ENCODE measurements at regions not wholly inside any gene's neighbourhood (a gene's known extent, or its start where the extent isn't known, plus 50 kb on each side); places are given as distances from the start of the nearest gene placed in this dataset.

DNA sequence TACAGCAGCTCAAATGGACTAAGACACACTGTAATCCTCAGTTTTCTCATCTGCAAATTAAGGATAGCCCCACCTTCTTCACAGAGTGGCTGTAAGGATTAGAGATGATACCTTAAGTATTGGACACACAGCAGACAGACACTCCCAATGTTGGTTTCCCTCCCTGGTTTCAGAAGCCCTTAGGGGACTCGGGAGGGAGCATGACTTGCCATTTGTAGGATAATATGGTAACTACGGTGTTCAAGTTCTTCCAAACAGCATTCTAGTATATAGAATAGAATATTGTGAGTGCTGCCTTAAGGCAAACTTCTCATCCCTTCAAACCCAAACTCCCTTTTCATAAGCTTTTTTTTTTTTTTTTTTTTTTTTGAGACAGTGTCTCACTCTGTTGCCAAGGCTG, 101.9 kb downstream of the COPRS start:
- H3K4me1 ChIP-seq (ENCODE audit: control insufficient read depth in 1 of 2, insufficient read depth in 2 of 2, low read length in 2 of 2), result peaks cover 8 to 11% of the 10 kb centered on the region in 2 experiments
- H3K14ac ChIP-seq (ENCODE audit: low read length), result no peak overlapping the region
- no peak overlapping the region for H3K27ac ChIP-seq (ENCODE audit: low read depth, low read length)
- H3K79me2 ChIP-seq (ENCODE audit: control insufficient read depth, insufficient read depth, low read length, poor library complexity), result no peaks in the 10 kb centered on the region
- no peak overlapping the region for H3K9ac ChIP-seq (ENCODE audit: low read length)
- H3K4ac ChIP-seq (ENCODE audit: low read depth, low read length), result no peak overlapping the region
- no peak overlapping the region for H2AK5ac ChIP-seq (ENCODE audit: low read length)
- no peak overlapping the region for H4K12ac ChIP-seq (ENCODE audit: low read depth, low read length)
- DNase-seq, result no peak
- H3K4me2 ChIP-seq (ENCODE audit: low read length), result no peak overlapping the region
- H3K36me3 ChIP-seq (ENCODE audit: control insufficient read depth in 1 of 2, insufficient read depth in 2 of 2, low read length in 2 of 2), result no peaks in the 10 kb centered on the region
- H2AFZ ChIP-seq (ENCODE audit: insufficient read depth, low read length, poor library complexity), result no peak overlapping the region
- no peaks in the 10 kb centered on the region for H3K27me3 ChIP-seq (ENCODE audit: insufficient read depth, low read length)
- WGBS (ENCODE audit: extremely low coverage, insufficient coverage, insufficient read length), result no CpG with 5 or more reads among the region's 2 CpGs
- H3K18ac ChIP-seq (ENCODE audit: low read length), result no peak overlapping the region
- H2BK5ac ChIP-seq (ENCODE audit: low read depth, low read length, poor library complexity), result no peak overlapping the region
- H3K79me1 ChIP-seq (ENCODE audit: low read length), result peaks cover 2% of the 10 kb centered on the region
- H3K4me3 ChIP-seq (ENCODE audit: low read depth, low read length), result no peak overlapping the region
- H2BK12ac ChIP-seq (ENCODE audit: low read length), result no peak overlapping the region
- H4K91ac ChIP-seq (ENCODE audit: low read depth, low read length), result no peak overlapping the region
- H4K8ac ChIP-seq (ENCODE audit: low read depth, low read length), result no peak overlapping the region
- no peak overlapping the region for H3K23ac ChIP-seq (ENCODE audit: low read length)
- no peak overlapping the region for H2BK120ac ChIP-seq (ENCODE audit: insufficient read depth, low read length, poor library complexity)
- H3K9me3 ChIP-seq (ENCODE audit: insufficient read depth, low read depth, low read length), result no peaks in the 10 kb centered on the region

DNA sequence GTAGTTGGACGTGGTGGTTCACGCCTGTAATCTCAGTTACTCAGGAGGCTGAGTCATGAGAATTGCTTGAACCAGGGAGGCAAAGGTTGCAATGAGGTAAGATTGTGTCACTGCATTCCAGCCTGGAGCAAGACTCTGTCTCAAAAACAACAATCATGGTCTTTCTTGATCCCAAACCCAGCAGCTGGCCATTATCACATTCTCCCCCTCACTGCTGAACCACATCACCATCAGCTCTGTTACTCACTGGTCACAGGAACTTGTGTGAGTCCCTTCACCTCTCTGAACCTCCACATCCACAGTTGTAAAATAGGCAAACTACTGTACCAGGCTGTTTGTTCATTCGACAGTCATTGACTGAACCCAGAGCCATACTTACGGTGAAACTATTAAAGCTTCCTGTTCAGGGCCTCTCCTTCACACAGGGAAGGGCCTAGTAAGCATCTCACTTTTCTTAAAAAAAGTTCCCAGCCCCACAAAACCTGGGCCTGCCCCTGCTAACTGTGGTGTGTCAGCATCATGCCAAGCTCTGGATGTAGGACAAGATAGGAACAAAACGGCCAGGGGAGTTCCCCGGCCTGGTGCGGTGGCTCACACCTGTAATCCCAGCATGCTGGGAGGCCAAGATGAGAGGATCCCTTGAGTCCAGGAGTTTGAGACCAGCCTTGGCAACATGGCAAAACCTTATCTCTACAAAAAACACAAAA, 104.7 kb downstream of the COPRS start:
- Histone ChIP-seq H3K14ac (ENCODE audit: low read length) (no peak overlapping the region), H4K12ac (ENCODE audit: low read depth, low read length) (no peak overlapping the region), H3K79me1 (ENCODE audit: low read length) (peaks cover 2% of the 10 kb centered on the region), H3K27ac (ENCODE audit: low read depth, low read length) (peak overlapping the region; percentile 22), H3K9me3 (ENCODE audit: insufficient read depth, low read depth, low read length) (no peaks in the 10 kb centered on the region), H4K8ac (ENCODE audit: low read depth, low read length) (no peak overlapping the region), H3K23ac (ENCODE audit: low read length) (no peak overlapping the region), H2BK12ac (ENCODE audit: low read length) (no peak overlapping the region), H2AFZ (ENCODE audit: insufficient read depth, low read length, poor library complexity) (no peak overlapping the region), H3K4me3 (ENCODE audit: low read depth, low read length) (no peak overlapping the region), H2AK5ac (ENCODE audit: low read length) (no peak overlapping the region), H3K18ac (ENCODE audit: low read length) (no peak overlapping the region), H3K79me2 (ENCODE audit: control insufficient read depth, insufficient read depth, low read length, poor library complexity) (no peaks in the 10 kb centered on the region), H3K4ac (ENCODE audit: low read depth, low read length) (no peak overlapping the region), H2BK120ac (ENCODE audit: insufficient read depth, low read length, poor library complexity) (no peak overlapping the region), H3K27me3 (ENCODE audit: insufficient read depth, low read length) (no peaks in the 10 kb centered on the region), H3K36me3 (ENCODE audit: control insufficient read depth in 1 of 2, insufficient read depth in 2 of 2, low read length in 2 of 2) (no peaks in the 10 kb centered on the region), H3K4me2 (ENCODE audit: low read length) (no peak overlapping the region), H2BK5ac (ENCODE audit: low read depth, low read length, poor library complexity) (peak overlapping the region; percentile 32), H3K9ac (ENCODE audit: low read length) (no peak overlapping the region), H4K91ac (ENCODE audit: low read depth, low read length) (peak overlapping the region; percentile 59), H3K4me1 (ENCODE audit: control insufficient read depth in 1 of 2, insufficient read depth in 2 of 2, low read length in 2 of 2) (peaks cover 8 to 11% of the 10 kb centered on the region in 2 experiments)
- WGBS (ENCODE audit: extremely low coverage, insufficient coverage, insufficient read length), result no CpG with 5 or more reads among the region's 7 CpGs
- DNase-seq, result peak; percentile 90 to 96

- Histone ChIP-seq H3K79me2 (ENCODE audit: control insufficient read depth, insufficient read depth, low read length, poor library complexity) (no peaks in the 10 kb centered on the region), H4K8ac (ENCODE audit: low read depth, low read length) (no peak overlapping the region), H3K23ac (ENCODE audit: low read length) (no peak overlapping the region), H2AFZ (ENCODE audit: insufficient read depth, low read length, poor library complexity) (no peak overlapping the region), H2AK5ac (ENCODE audit: low read length) (no peak overlapping the region), H3K4me1 (ENCODE audit: control insufficient read depth in 1 of 2, insufficient read depth in 2 of 2, low read length in 2 of 2) (peaks cover 8 to 11% of the 10 kb centered on the region in 2 experiments), H3K9me3 (ENCODE audit: insufficient read depth, low read depth, low read length) (no peaks in the 10 kb centered on the region), H2BK5ac (ENCODE audit: low read depth, low read length, poor library complexity) (no peak overlapping the region), H4K12ac (ENCODE audit: low read depth, low read length) (no peak overlapping the region), H3K9ac (ENCODE audit: low read length) (no peak overlapping the region), H3K4me2 (ENCODE audit: low read length) (no peak overlapping the region), H3K18ac (ENCODE audit: low read length) (no peak overlapping the region), H3K27ac (ENCODE audit: low read depth, low read length) (no peak overlapping the region), H3K27me3 (ENCODE audit: insufficient read depth, low read length) (no peaks in the 10 kb centered on the region), H3K36me3 (ENCODE audit: control insufficient read depth in 1 of 2, insufficient read depth in 2 of 2, low read length in 2 of 2) (no peaks in the 10 kb centered on the region), H4K91ac (ENCODE audit: low read depth, low read length) (no peak overlapping the region), H3K4me3 (ENCODE audit: low read depth, low read length) (no peak overlapping the region), H3K14ac (ENCODE audit: low read length) (no peak overlapping the region), H2BK120ac (ENCODE audit: insufficient read depth, low read length, poor library complexity) (no peak overlapping the region), H3K79me1 (ENCODE audit: low read length) (peaks cover 2% of the 10 kb centered on the region), H2BK12ac (ENCODE audit: low read length) (no peak overlapping the region), H3K4ac (ENCODE audit: low read depth, low read length) (no peak overlapping the region)
- no CpG with 5 or more reads among the region's 2 CpGs for WGBS (ENCODE audit: extremely low coverage, insufficient coverage, insufficient read length)
- no peak for DNase-seq
Measured at GRCh38 chr17:31753011-31753410, 106.0 kb downstream of the COPRS start.

GRCh38 chr17:31752584-31752983, 106.5 kb downstream of the COPRS start:
- H2AFZ ChIP-seq (ENCODE audit: insufficient read depth, low read length, poor library complexity), result no peak overlapping the region
- no peak overlapping the region for H2BK5ac ChIP-seq (ENCODE audit: low read depth, low read length, poor library complexity)
- no peak overlapping the region for H3K4ac ChIP-seq (ENCODE audit: low read depth, low read length)
- no peaks in the 10 kb centered on the region for H3K36me3 ChIP-seq (ENCODE audit: control insufficient read depth in 1 of 2, insufficient read depth in 2 of 2, low read length in 2 of 2)
- H2BK12ac ChIP-seq (ENCODE audit: low read length), result peak overlapping the region; percentile 51
- no CpG with 5 or more reads among the region's 6 CpGs for WGBS (ENCODE audit: extremely low coverage, insufficient coverage, insufficient read length)
- peak overlapping the region; percentile 16 for H4K91ac ChIP-seq (ENCODE audit: low read depth, low read length)
- no peak for DNase-seq
- H4K8ac ChIP-seq (ENCODE audit: low read depth, low read length), result no peak overlapping the region
- no peak overlapping the region for H3K23ac ChIP-seq (ENCODE audit: low read length)
- H3K9ac ChIP-seq (ENCODE audit: low read length), result no peak overlapping the region
- peaks cover 2% of the 10 kb centered on the region for H3K79me1 ChIP-seq (ENCODE audit: low read length)
- no peak overlapping the region for H3K18ac ChIP-seq (ENCODE audit: low read length)
- H3K27ac ChIP-seq (ENCODE audit: low read depth, low read length), result no peak overlapping the region
- H3K9me3 ChIP-seq (ENCODE audit: insufficient read depth, low read depth, low read length), result no peaks in the 10 kb centered on the region
- H3K79me2 ChIP-seq (ENCODE audit: control insufficient read depth, insufficient read depth, low read length, poor library complexity), result no peaks in the 10 kb centered on the region
- no peak overlapping the region for H3K4me2 ChIP-seq (ENCODE audit: low read length)
- H4K12ac ChIP-seq (ENCODE audit: low read depth, low read length), result no peak overlapping the region
- no peak overlapping the region for H2AK5ac ChIP-seq (ENCODE audit: low read length)
- H2BK120ac ChIP-seq (ENCODE audit: insufficient read depth, low read length, poor library complexity), result no peak overlapping the region
- H3K4me3 ChIP-seq (ENCODE audit: low read depth, low read length), result no peak overlapping the region
- H3K14ac ChIP-seq (ENCODE audit: low read length), result peak overlapping the region; percentile 24
- H3K4me1 ChIP-seq (ENCODE audit: control insufficient read depth in 1 of 2, insufficient read depth in 2 of 2, low read length in 2 of 2), result peaks cover 8 to 11% of the 10 kb centered on the region in 2 experiments
- H3K27me3 ChIP-seq (ENCODE audit: insufficient read depth, low read length), result no peaks in the 10 kb centered on the region

Data from trophoblast cell (in vitro differentiated cells and primary cell).